Neuron (in vitro differentiated cells): ENCODE measurements at regions not wholly inside any gene's neighbourhood (a gene's known extent, or its start where the extent isn't known, plus 50 kb on each side); places are given as distances from the start of the nearest gene placed in this dataset.
"Not testable (repeated sequence)": the region's sequence is repeated elsewhere in the genome, so short reads cannot be mapped to it uniquely, and the experiment has no call there.

Experiments used
- H2AFZ ChIP-seq: one replicate; pipeline ENCODE4 v1.6.1; 2013; ENCODE audit warnings: low read depth, mild to moderate bottlenecking, inconsistent platforms, low read length, moderate library complexity
- H3K27me3 ChIP-seq: one replicate; pipeline ENCODE4 v1.6.1; 2013; ENCODE audit warnings: low read length; ENCODE audit not compliant: insufficient read depth
- H3K36me3 ChIP-seq: one replicate; pipeline ENCODE4 v1.6.1; 2013; ENCODE audit warnings: low read length; ENCODE audit not compliant: insufficient read depth
- H3K4me1 ChIP-seq: one replicate; pipeline ENCODE4 v1.6.1; 2013; ENCODE audit warnings: low read length; ENCODE audit not compliant: insufficient read depth
- H3K4me3 ChIP-seq: 2 replicates; pipeline ENCODE4 v1.5.1; 2013; ENCODE audit warnings: mild to moderate bottlenecking, low read length, moderate library complexity
- H3K9me3 ChIP-seq: one replicate; pipeline ENCODE4 v1.6.1; 2013; ENCODE audit warnings: low read length

- Histone ChIP-seq H3K36me3 (no peaks in the 10 kb centered on the region), H3K4me1 (peaks cover 3% of the 10 kb centered on the region), H3K9me3 (no peaks in the 10 kb centered on the region), H3K4me3 (no peak overlapping the region), H3K27me3 (no peaks in the 10 kb centered on the region), H2AFZ (no peak overlapping the region)
Observed at GRCh38 chr18:67131498-67131897, 385.0 kb downstream of the DSEL start.

GRCh38 chr18:67126751-67127150, 389.8 kb downstream of the DSEL start:
- not testable (repeated sequence) for H3K4me1 ChIP-seq

DNA sequence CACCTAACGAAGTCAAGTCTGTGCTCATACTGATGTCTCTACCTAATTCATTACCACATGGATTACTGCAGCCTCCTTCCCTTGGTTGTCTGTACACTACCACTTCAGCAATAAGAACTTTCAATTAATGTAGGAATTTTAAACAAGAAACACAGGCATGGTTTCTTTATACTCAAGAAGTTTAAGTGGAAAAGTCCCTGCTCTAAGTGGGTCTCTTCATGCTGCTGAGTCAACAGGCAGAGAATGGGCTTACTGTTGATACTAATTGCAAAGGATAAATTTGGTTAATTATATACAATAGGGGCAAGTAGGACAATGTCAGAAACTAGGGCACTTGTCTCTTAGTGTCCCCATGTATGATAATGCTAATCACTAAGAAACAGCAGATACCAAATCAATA, 392.6 kb downstream of the DSEL start:
- Histone ChIP-seq H3K4me1 (no peaks in the 10 kb centered on the region), H3K4me3 (no peak overlapping the region), H3K9me3 (no peaks in the 10 kb centered on the region), H3K36me3 (no peaks in the 10 kb centered on the region), H3K27me3 (no peaks in the 10 kb centered on the region), H2AFZ (no peak overlapping the region)

More at GRCh38 chr18:67126751-67127150, 389.8 kb downstream of the DSEL start:
- H3K36me3 ChIP-seq, H3K4me3 ChIP-seq, H2AFZ ChIP-seq, H3K9me3 ChIP-seq, H3K27me3 ChIP-seq: not testable (repeated sequence)

- Histone ChIP-seq H3K36me3 (no peaks in the 10 kb centered on the region), H3K4me3 (no peak overlapping the region), H3K4me1 (no peaks in the 10 kb centered on the region)
Observed at GRCh38 chr18:67117804-67118203, 398.7 kb downstream of the DSEL start.

DNA sequence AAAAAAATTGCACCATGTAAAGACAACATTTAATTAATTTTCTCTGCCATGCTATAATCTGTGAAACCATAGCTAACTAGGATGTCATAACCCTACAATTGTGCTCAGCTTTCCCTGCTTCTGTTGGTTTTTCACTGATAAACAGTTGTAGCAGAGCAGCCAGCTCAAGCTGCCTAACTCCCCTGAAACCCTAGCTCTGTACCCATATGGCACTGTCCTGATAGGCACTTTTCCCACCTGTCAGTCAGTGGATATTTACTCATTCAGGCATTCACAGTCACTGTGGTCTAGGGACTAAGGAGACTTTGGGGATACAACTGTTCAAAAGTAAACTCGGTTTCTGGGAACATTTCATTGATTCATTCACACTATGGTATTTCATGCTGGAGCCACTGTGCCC, 407.0 kb downstream of the DSEL start:
- H3K9me3 ChIP-seq: no peaks in the 10 kb centered on the region
- H3K27me3 ChIP-seq: no peaks in the 10 kb centered on the region
- no peaks in the 10 kb centered on the region for H3K36me3 ChIP-seq
- no peaks in the 10 kb centered on the region for H3K4me1 ChIP-seq
- no peak overlapping the region for H3K4me3 ChIP-seq
- H2AFZ ChIP-seq: peak overlapping the region; percentile 30

More at GRCh38 chr18:67117804-67118203, 398.7 kb downstream of the DSEL start:
- no peak overlapping the region for H2AFZ ChIP-seq
- H3K27me3 ChIP-seq: no peaks in the 10 kb centered on the region
- H3K9me3 ChIP-seq: no peaks in the 10 kb centered on the region

- H2AFZ ChIP-seq: peak overlapping the region; percentile 30
- no peaks in the 10 kb centered on the region for H3K27me3 ChIP-seq
- H3K4me1 ChIP-seq: no peaks in the 10 kb centered on the region
- H3K4me3 ChIP-seq: no peak overlapping the region
- no peaks in the 10 kb centered on the region for H3K9me3 ChIP-seq
- H3K36me3 ChIP-seq: no peaks in the 10 kb centered on the region
Observed at GRCh38 chr18:67108894-67109293, 407.6 kb downstream of the DSEL start.

GRCh38 chr18:67104700-67105284, 411.7 kb downstream of the DSEL start:
- Histone ChIP-seq H3K36me3 (no peaks in the 10 kb centered on the region), H3K9me3 (no peaks in the 10 kb centered on the region), H3K27me3 (no peaks in the 10 kb centered on the region), H2AFZ (no peak overlapping the region), H3K4me3 (no peak overlapping the region), H3K4me1 (no peaks in the 10 kb centered on the region)

DNA sequence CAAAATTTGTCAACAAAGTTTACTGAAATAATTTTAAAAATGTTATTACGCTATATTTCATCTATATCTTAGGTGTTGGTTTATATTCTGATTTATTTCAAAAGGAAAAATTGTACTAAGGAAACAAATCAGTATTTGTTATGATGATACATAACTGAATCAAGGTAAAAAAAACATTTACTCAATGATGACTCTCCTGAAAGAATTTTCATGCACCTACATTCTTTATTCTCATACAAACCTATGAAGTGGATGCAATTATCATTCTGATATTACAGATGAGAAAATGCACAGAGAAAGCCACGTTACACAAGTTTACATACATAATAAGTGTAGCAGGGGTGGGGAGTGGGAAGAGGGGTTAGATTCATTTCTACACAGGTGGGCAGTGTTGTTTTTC, 422.4 kb downstream of the DSEL start:
- Histone ChIP-seq H3K4me3 (no peak overlapping the region), H3K27me3 (no peaks in the 10 kb centered on the region), H3K4me1 (no peaks in the 10 kb centered on the region), H2AFZ (no peak overlapping the region), H3K36me3 (no peaks in the 10 kb centered on the region), H3K9me3 (no peaks in the 10 kb centered on the region)

- Histone ChIP-seq H3K4me1 (no peaks in the 10 kb centered on the region), H3K9me3 (no peaks in the 10 kb centered on the region), H3K27me3 (no peaks in the 10 kb centered on the region), H2AFZ (no peak overlapping the region), H3K4me3 (no peak overlapping the region), H3K36me3 (no peaks in the 10 kb centered on the region)
Observed at GRCh38 chr18:67092141-67092540, 424.4 kb downstream of the DSEL start.

- no peaks in the 10 kb centered on the region for H3K9me3 ChIP-seq
- H3K36me3 ChIP-seq: no peaks in the 10 kb centered on the region
- no peaks in the 10 kb centered on the region for H3K27me3 ChIP-seq
- no peaks in the 10 kb centered on the region for H3K4me1 ChIP-seq
- H3K4me3 ChIP-seq: no peak overlapping the region
- no peak overlapping the region for H2AFZ ChIP-seq
Observed at GRCh38 chr18:67081482-67082211, 434.9 kb downstream of the DSEL start.

GRCh38 chr18:67080601-67081000, 435.9 kb downstream of the DSEL start:
- Histone ChIP-seq H3K9me3 (no peaks in the 10 kb centered on the region), H3K27me3 (no peaks in the 10 kb centered on the region), H2AFZ (no peak overlapping the region), H3K4me3 (no peak overlapping the region), H3K4me1 (no peaks in the 10 kb centered on the region), H3K36me3 (no peaks in the 10 kb centered on the region)

DNA sequence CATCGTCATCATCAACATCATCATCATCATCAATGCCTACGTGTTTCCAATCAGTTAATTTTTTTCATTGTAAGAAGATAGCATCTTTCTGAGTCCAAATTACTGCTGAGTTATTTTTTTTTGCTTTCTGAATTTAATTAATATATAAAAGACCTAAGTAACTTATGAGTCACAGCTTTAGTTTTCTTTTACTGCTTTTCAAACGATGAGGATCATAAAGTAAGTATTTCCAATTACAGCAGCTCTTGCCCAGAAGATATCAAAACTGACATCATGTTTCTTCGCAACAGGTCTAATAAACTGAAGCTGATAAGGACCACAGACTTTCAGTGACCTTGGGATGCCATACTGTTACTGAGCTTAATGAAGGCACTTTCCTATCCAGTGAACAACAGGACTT, 442.2 kb downstream of the DSEL start:
- Histone ChIP-seq H3K4me3 (no peak overlapping the region), H3K4me1 (no peaks in the 10 kb centered on the region), H2AFZ (no peak overlapping the region), H3K9me3 (no peaks in the 10 kb centered on the region), H3K27me3 (no peaks in the 10 kb centered on the region), H3K36me3 (no peaks in the 10 kb centered on the region)

GRCh38 chr18:67072791-67073190, 443.7 kb downstream of the DSEL start:
- H2AFZ ChIP-seq: no peak overlapping the region
- no peaks in the 10 kb centered on the region for H3K9me3 ChIP-seq
- no peaks in the 10 kb centered on the region for H3K36me3 ChIP-seq
- H3K4me3 ChIP-seq: no peak overlapping the region
- no peaks in the 10 kb centered on the region for H3K4me1 ChIP-seq
- no peaks in the 10 kb centered on the region for H3K27me3 ChIP-seq

- Histone ChIP-seq H3K36me3 (no peaks in the 10 kb centered on the region), H3K9me3 (no peaks in the 10 kb centered on the region), H3K4me1 (no peaks in the 10 kb centered on the region), H2AFZ (no peak overlapping the region), H3K4me3 (no peak overlapping the region), H3K27me3 (no peaks in the 10 kb centered on the region)
Observed at GRCh38 chr18:67068608-67069007, 447.9 kb downstream of the DSEL start.
